ENCODE measurements at regions not wholly inside any gene's neighbourhood (a gene's known extent, or its start where the extent isn't known, plus 50 kb on each side); places are given as distances from the start of the nearest gene placed in this dataset.

- no peak for FAIRE-seq
Measured at GRCh38 chr16:85971902-85972638, 73.1 kb downstream of the IRF8 start.

- FAIRE-seq, result no peak
Measured at GRCh38 chr16:85974428-85975375, 75.7 kb downstream of the IRF8 start.

- no peak for FAIRE-seq
Measured at GRCh38 chr16:85975451-85975981, 76.6 kb downstream of the IRF8 start.

- FAIRE-seq, result no peak
Measured at GRCh38 chr16:85978291-85978775, 79.4 kb downstream of the IRF8 start.

DNA sequence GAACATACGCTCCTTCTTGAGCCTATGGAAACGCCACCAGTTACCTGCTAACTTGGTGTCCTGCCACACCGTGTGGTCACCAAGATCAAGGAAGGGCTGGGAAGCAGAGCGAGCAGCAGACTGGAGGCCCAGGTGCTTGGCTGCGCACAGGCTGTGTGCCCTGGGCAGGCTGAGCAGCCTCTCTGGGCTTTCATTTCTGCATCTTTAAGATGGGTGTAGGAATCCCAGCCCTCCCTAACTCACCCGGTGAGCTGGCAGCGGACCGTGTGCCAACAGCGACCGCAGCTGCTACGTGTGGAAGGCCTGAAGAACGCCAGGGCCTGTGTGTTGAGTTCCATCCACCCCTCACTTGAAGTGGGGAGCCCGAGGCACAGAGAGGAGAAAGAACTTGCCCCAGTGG lies 80.0 kb downstream of the IRF8 start:
- no peak for FAIRE-seq

GRCh38 chr16:85979605-85980004 lies 80.6 kb downstream of the IRF8 start:
- FAIRE-seq, result no peak

- FAIRE-seq, result no peak
Measured at GRCh38 chr16:85980686-85981085, 81.7 kb downstream of the IRF8 start.

DNA sequence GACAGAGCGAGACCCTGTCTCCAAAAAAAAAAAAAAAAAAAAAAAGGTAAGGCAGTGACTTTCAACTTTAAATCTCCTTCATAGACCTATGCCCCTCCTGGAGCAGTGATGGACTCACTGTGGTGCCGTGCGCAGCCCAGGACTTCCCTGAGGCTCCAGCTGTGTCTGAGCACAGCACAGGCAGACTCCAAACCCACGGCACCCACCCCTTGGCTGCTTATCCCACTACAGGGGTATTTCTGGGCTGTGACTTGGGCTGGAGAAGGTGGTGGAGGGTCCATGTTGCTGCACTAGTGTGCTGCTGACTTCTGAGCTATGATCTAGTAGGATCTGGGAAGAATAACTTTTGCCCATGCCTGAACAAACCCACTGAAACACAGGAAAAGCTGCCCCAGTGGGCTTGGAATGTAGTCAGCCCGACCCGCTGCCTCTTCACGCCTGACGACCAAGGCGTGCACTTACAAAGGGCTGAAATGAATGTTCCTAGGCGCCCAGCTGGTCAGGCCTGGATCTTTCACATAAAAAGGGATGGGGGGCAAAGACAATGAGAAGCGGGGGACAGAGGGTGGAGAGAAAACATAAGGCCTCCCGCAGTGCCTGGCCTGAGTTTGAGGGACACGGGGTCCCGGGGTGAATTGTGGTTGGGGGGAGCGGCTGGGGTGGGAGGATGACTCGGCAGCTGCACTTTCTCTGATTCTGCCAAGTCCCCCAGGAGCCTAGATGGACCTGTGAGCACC lies 83.0 kb downstream of the IRF8 start:
- FAIRE-seq, result no peak

DNA sequence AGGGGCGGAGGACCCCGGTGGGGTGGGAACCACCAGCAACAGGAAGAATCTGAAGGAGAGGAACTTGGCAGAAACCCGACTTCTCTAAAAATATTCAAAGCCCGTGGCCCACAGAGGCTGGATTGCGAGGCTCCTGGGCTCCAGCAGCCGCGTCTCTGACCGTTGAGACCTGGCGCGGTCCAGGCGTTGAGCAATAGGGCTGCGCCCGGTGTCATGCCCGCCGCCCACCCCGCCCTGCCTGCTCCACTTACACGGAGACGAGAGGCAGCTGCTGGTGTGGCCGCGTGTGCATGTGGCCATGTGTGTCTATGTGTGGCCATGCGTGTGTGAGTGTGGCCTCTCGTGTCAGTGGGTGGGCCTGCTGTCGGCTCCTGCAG lies 83.6 kb downstream of the IRF8 start:
- no peak for FAIRE-seq

DNA sequence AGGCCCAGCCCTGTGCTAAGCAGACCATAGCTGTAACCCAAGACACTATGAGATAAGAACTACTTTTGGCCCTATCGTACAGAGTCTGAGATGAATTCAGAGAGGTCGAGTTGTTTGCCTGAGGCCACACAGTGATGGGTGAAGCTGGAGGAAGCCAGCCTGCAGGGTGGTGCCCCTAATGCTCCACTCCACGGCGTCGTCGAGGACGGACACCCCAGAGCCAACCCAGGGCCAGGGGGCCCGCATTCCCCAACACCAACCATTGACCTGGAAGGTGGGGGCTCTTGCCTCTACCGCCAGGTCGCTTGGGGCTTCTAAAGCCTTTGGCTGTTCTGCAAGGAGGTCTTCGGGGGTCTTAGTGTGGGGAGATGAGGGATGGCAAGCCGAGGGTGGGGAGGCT lies 84.1 kb downstream of the IRF8 start:
- FAIRE-seq, result no peak

DNA sequence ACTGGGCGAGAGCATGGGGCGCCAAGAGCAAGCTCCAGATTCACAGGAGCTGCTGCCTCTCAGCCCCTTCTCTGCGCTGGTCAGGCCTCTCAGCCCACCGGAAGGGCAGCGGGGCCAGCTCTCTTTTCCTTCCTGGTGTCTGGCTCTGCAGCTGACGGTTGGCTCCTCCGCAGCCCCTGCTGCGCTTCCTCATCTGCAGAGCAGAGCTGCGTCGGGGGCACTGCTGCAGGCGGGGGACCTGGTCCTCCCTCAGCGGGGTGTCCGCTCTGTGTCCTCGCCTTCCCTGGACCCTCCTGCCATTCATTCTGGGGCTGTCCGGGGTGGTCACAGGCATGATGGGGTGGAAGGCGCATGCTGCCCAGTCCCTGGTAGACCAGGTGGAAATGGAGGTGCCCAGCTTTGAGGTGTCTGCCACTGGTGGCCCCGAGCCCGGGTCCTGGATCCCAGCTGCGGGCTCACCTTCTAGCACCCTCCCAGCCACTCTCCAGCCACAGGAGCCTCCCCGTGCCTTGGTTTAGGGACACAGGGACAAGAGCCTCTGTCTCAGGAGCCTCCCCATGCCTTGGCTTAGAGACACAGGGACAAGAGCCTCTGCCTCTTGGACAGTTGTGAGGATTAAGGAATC lies 84.8 kb downstream of the IRF8 start:
- no peak for FAIRE-seq

GRCh38 chr16:85984231-85984880 lies 85.4 kb downstream of the IRF8 start:
- no peak for FAIRE-seq

GRCh38 chr16:85984947-85985451 lies 86.0 kb downstream of the IRF8 start:
- FAIRE-seq, result no peak

GRCh38 chr16:85986931-85987749 lies 88.2 kb downstream of the IRF8 start:
- no peak for FAIRE-seq

DNA sequence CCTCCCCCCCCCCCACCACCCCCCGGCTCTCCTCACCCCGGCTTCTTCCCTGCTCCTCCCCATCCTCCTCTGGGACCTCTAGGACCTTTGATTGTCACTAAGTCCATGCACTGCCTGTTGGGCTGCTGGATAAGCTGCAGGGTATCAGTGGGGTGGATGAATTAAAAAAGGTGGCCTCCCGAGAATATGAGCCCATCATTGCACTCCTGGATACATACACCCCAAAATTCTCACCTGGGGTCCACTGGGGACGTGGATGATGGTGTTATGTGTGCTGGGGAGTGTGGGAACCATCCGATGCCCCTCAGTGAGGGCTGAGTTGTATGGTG lies 88.8 kb downstream of the IRF8 start:
- FAIRE-seq, result no peak

DNA sequence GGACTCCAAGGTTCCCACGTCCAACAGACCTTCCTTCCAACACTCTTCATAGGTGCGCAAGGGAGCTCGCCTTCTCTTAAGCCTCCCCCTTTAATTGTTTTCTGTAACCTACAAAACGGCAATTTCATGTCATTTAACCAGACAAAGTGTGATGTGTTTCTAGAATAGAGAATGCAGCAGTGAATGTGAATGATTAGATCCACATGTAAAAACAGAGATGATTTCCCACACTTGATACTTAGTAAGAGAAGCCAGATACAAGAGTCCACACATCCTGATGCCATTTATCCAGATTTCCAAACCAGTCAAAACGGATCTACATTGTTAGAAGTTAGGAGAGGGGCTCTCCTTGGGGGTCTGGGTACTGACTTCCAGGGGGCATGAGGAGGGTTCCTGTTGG lies 89.3 kb downstream of the IRF8 start:
- no peak for FAIRE-seq

DNA sequence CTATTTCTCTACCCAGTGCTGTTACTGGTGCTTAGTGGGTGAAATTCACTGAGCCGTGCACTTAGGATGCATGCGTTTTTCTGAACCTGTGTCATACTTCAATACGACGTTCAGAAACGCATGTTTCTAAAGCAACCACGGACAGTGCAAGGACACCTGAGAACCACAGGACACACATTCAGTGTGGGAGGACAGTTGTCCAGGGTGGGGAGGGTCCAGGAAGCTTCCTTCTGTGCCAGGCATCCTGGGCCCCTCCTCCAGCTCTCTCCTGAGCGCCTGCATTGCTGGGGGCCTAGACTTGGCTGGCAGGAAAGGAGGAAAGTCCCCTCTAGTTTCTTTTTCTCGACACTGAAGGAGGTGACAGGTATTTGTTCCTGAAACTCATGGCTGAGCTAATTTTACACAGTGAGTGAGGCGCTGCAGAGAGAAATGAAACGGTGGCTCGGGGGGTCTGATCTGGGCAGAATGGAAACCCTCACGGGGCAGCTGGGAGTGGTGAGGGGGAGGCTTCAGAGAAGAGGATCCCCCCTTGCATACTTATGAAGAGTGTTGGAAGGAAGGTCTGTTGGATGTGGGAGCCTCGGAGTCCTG lies 89.9 kb downstream of the IRF8 start:
- FAIRE-seq, result no peak

- no peak for FAIRE-seq
Measured at GRCh38 chr16:85989376-85989775, 90.4 kb downstream of the IRF8 start.

DNA sequence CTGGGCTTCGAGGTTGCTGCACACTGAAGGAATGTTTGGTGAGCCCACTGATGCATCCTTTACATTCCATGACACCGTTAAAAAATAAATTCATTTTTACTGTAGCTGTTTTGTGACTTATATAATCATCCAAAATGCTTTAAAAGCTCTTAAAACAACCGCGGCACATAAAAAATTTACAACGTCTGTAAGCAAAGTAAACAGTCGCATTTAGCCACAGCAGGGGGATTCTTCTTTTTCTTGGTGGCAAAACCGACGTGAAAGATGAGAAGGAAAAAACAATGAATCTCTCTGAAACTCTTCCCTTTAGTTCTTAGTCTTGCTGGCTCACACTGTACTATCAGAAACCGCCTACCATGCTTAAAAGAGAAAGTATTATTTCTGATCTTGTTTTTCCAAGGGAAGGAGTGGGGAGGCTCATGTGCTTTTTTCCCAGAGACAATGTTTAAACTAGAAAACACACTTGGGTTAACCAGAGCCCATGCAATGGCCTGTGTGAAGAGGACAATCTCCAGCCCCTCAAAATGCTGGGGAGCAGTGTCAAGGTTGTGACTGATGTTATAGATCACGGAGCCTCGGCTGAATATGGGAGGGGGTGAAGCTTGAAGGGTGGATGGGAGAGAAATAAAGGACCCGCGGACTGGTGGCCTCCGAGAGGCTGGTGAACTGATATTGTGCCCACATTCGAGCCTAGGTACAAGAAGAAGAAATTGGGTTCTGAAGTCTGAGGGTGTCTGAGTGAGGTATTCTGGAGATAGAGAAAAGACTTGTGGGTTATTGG lies 91.1 kb downstream of the IRF8 start:
- no peak for FAIRE-seq

DNA sequence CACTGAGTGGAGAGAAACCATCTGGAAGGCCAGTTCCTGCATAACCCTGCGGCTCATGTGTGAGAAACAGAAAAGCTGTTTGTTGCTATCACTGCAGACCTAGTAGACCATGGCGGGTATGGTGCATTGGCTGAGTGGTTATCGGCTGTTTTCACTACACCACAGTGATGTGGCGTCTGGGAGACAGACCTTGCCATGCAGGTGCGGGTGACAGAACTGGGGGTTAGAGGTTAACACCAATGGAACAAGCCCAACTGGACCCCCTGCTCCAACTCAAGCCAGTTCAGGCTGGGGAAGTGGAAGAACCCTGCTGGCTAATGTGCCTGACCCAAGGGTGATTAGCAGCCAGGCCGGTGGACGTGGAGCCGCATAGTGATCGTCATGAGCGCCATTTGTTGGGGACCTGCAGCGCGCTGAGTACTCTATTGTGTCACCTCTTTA lies 91.9 kb downstream of the IRF8 start:
- FAIRE-seq, result no peak

Measured in A204.1 (cell line).